Body of pancreas (tissue), 4 donors: ENCODE measurements at regions not wholly inside any gene's neighbourhood (a gene's known extent, or its start where the extent isn't known, plus 50 kb on each side); places are given as distances from the start of the nearest gene placed in this dataset.

Source experiments
- ATAC-seq: fragments of 150-250 bp; one replicate; pipeline ENCODE4 v1.9.1; 2016
- DNase-seq, 4 donors: peaks; one replicate each; pipeline ENCODE4 v3.0.0-alpha.2; 2019
- H3K27ac ChIP-seq, 4 donors: fragments of 200-600 bp; sonication (generic); 1 replicate in 3 of 4; 2 replicates in 1 of 4; pipeline versions ENCODE4 v1.5.1 to v1.6.1; 2016 to 2019; ENCODE audit warnings: mild to moderate bottlenecking in 1 of 4, mixed read lengths in 1 of 4, moderate library complexity in 1 of 4
- H3K27me3 ChIP-seq, 2 donors: fragments of 200-600 bp; sonication (generic); one replicate each; pipeline ENCODE4 v1.6.0; 2016; ENCODE audit warnings: mild to moderate bottlenecking in 1 of 2
- H3K36me3 ChIP-seq, 2 donors: fragments of 200-600 bp; sonication (generic); replicated peaks in 1 of 2; 2 replicates each; pipeline ENCODE4 v1.5.1; 2016; ENCODE audit warnings: low read depth in 2 of 2; ENCODE audit not compliant: insufficient read depth in 1 of 2
- H3K4me1 ChIP-seq: fragments of 200-600 bp; sonication (generic); one replicate; pipeline ENCODE4 v1.6.0; 2016
- H3K4me3 ChIP-seq, 2 donors: fragments of 200-600 bp; sonication (generic); 1 replicate in 1 of 2; 2 replicates in 1 of 2; pipeline ENCODE4 v1.5.1; 2016 to 2019
- H3K9me3 ChIP-seq, 3 donors: fragments of 200-600 bp; sonication (generic); 1 replicate in 2 of 3; 2 replicates in 1 of 3; pipeline ENCODE4 v1.5.1; 2016
- POLR2A ChIP-seq, 3 donors: fragments of 450-650 bp; IDR thresholded peaks; one replicate each; pipeline ENCODE4 v1.6.1; 2016; ENCODE audit warnings: antibody characterized with exemption in 3 of 3, mild to moderate bottlenecking in 2 of 3
- WGBS, 2 donors: methylation state at CpG; one replicate each; pipeline ENCODE4 v1.1.5; 2017; 5-methylcytosine and 5-hydroxymethylcytosine counted together
- intact Hi-C: fragments of 100-400 bp; cut with DNase I; formaldehyde crosslinking; loops from one replicate; pipeline ENCODE4 v1.15.1; 2023
- TF ChIP-seq, protein P1 (sequence below), 7 experiments: fragments of 450-650 bp in 4 of 7; fragments of 200-600 bp in 3 of 7; sonication (generic) in 3 of 7; IDR thresholded peaks; one replicate each; pipeline ENCODE4 v1.5.1; 2016 to 2019; ENCODE audit warnings: antibody characterized with exemption in 7 of 7

GRCh38 chr4:121213940-121214339, 49.8 kb upstream of the TNIP3 start:
- ATAC-seq, result no peak
- 80 to 84% methylated on average over 7 of the region's 7 CpGs for WGBS, 2 donors
- TF ChIP-seq, protein P1, sequence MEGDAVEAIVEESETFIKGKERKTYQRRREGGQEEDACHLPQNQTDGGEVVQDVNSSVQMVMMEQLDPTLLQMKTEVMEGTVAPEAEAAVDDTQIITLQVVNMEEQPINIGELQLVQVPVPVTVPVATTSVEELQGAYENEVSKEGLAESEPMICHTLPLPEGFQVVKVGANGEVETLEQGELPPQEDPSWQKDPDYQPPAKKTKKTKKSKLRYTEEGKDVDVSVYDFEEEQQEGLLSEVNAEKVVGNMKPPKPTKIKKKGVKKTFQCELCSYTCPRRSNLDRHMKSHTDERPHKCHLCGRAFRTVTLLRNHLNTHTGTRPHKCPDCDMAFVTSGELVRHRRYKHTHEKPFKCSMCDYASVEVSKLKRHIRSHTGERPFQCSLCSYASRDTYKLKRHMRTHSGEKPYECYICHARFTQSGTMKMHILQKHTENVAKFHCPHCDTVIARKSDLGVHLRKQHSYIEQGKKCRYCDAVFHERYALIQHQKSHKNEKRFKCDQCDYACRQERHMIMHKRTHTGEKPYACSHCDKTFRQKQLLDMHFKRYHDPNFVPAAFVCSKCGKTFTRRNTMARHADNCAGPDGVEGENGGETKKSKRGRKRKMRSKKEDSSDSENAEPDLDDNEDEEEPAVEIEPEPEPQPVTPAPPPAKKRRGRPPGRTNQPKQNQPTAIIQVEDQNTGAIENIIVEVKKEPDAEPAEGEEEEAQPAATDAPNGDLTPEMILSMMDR (IDR thresholded peaks at IDR 0.05), result no peak
- TF ChIP-seq POLR2A (IDR thresholded peaks at IDR 0.05), result no peak
- Histone ChIP-seq H3K4me3 (no peak overlapping the region), H3K9me3 (no peaks in the 10 kb centered on the region), H3K4me1 (no peaks in the 10 kb centered on the region), H3K27me3 (no peaks in the 10 kb centered on the region), H3K27ac (no peak overlapping the region), H3K36me3 (no peaks in the 10 kb centered on the region)
- intact Hi-C loops, result no loop called here
- no peak for DNase-seq
